ENCODE measurements at regions not wholly inside any gene's neighbourhood (a gene's known extent, or its start where the extent isn't known, plus 50 kb on each side); places are given as distances from the start of the nearest gene placed in this dataset.

DNA sequence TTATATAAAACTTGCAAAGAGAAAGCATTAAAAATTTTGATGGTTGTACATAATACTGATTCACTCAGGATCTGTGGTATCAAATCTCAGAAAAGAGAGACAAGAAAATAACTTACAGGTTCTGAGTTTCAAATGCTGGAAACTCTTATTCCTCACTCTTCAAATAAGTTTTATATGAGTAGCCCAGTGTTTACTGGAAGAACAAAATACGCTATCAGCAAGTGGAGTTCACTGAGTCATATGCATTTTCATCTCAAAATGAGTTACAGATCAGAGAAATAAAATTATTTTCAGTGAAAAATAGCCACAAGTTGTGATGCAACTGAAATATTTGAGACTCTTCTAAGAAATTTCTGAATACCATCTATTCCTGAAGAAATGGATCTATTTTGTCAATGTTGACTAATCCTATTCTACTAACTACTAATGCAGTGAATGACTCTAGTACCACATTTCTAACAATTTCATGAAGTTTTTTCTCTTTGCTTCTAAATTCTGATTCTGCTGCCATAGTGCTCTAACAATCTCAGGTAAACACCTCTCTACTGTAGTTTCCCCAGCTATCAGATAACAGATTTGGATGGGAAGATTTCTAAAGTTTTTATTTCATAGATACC, 391.7 kb downstream of the ZEB2 start:
- no peaks in the 10 kb centered on the region for H3K9me1 ChIP-seq (ENCODE audit: control insufficient read depth, insufficient read depth, low read length)
- no peak overlapping the region for H3K27ac ChIP-seq (ENCODE audit: extremely low read depth, low read depth, low read length)
- H3K27me3 ChIP-seq (ENCODE audit: control insufficient read depth in 2 of 2, insufficient read depth in 2 of 2, low read length in 2 of 2), result no peaks in the 10 kb centered on the region
- no peaks in the 10 kb centered on the region for H3K9me3 ChIP-seq (replicated peaks; ENCODE audit: control insufficient read depth, insufficient read depth, low read depth, low read length)
- CTCF ChIA-PET (ENCODE audit: low intra/inter-chr PET ratio), result no interaction called here
- POLR2A ChIA-PET, result no interaction called here
- BruUV-seq (replicated peaks), result no TSS peak
- no peak for FAIRE-seq
- no peak for ATAC-seq
- H3K4me3 ChIP-seq, result no peak overlapping the region
- no peak overlapping the region for H3K9ac ChIP-seq (ENCODE audit: insufficient read depth in 1 of 2, low read depth in 2 of 2, low read length in 2 of 2)
- WGBS (ENCODE audit: insufficient coverage, low coverage, missing lambda C conversion rate), result 83% methylated on average over 1 of the region's 1 CpG
- H2AFZ ChIP-seq (ENCODE audit: low read depth, low read length), result no peak overlapping the region
- in situ Hi-C loops (cut with MboI) (no loop called here), intact Hi-C loops (cut with micrococcal nuclease) (no loop called here)
- no peaks in the 10 kb centered on the region for H3K36me3 ChIP-seq (ENCODE audit: control insufficient read depth, insufficient read depth, low read length)
- H3K79me2 ChIP-seq (ENCODE audit: control insufficient read depth, insufficient read depth, low read length), result no peaks in the 10 kb centered on the region
- H4K20me1 ChIP-seq (replicated peaks; ENCODE audit: control insufficient read depth, insufficient read depth, low read length), result no peaks in the 10 kb centered on the region
- TF ChIP-seq NR2C2 (CRISPR knock-in tag; IDR thresholded peaks at IDR 0.05) (no peak), NR2C2 (tag; IDR thresholded peaks at IDR 0.05) (no peak), ZNF24 (IDR thresholded peaks at IDR 0.05) (no peak), SMAD2 (IDR thresholded peaks at IDR 0.05; ENCODE audit: low read depth, low read length) (no peak)
- H3K4me2 ChIP-seq (ENCODE audit: insufficient read depth, low read length), result no peak overlapping the region
- DNase-seq (ENCODE audit: extremely low read depth in 1 of 4, low spot score in 3 of 4), result no peak
- H3K4me1 ChIP-seq (replicated peaks in 1 of 2; ENCODE audit: control insufficient read depth in 2 of 2, insufficient read depth in 2 of 2, low read length in 2 of 2), result peaks cover 0 to 4% of the 10 kb centered on the region in 2 experiments; a peak in 1 of 5 replicates

DNA sequence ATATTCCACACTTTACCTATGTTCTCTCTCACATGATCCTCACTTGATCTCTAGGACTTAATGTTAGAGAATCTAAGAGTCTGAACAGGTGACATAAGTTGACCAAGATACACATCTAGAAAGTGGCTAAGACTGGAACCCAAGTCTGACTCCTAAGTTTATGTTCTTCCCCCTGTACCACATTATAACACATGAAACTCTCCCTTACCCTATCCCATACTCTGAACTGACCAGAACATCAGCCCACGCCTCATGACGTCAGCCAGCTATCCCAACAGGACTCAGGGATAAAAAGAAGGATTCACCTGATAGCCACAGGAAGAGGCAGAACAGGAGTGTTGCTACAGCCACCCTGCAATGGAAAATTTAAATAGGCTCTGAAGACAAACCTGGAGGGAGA, 392.2 kb downstream of the ZEB2 start:
- no peak overlapping the region for H2AFZ ChIP-seq (ENCODE audit: low read depth, low read length)
- ChIA-PET CTCF (ENCODE audit: low intra/inter-chr PET ratio) (no interaction called here), POLR2A (no interaction called here)
- H3K4me1 ChIP-seq (replicated peaks in 1 of 2; ENCODE audit: control insufficient read depth in 2 of 2, insufficient read depth in 2 of 2, low read length in 2 of 2), result peaks cover 0 to 4% of the 10 kb centered on the region in 2 experiments; a peak in 1 of 5 replicates
- no peak overlapping the region for H3K27ac ChIP-seq (ENCODE audit: extremely low read depth, low read depth, low read length)
- WGBS (ENCODE audit: insufficient coverage, low coverage, missing lambda C conversion rate), result 86% methylated on average over 2 of the region's 2 CpGs
- no peak for ATAC-seq
- DNase-seq (ENCODE audit: extremely low read depth in 1 of 4, low spot score in 3 of 4), result no peak
- no peaks in the 10 kb centered on the region for H4K20me1 ChIP-seq (replicated peaks; ENCODE audit: control insufficient read depth, insufficient read depth, low read length)
- FAIRE-seq, result no peak
- H3K36me3 ChIP-seq (ENCODE audit: control insufficient read depth, insufficient read depth, low read length), result no peaks in the 10 kb centered on the region
- H3K79me2 ChIP-seq (ENCODE audit: control insufficient read depth, insufficient read depth, low read length), result no peaks in the 10 kb centered on the region
- H3K9ac ChIP-seq (ENCODE audit: insufficient read depth in 1 of 2, low read depth in 2 of 2, low read length in 2 of 2), result no peak overlapping the region
- no peaks in the 10 kb centered on the region for H3K9me3 ChIP-seq (replicated peaks; ENCODE audit: control insufficient read depth, insufficient read depth, low read depth, low read length)
- H3K27me3 ChIP-seq (ENCODE audit: control insufficient read depth in 2 of 2, insufficient read depth in 2 of 2, low read length in 2 of 2), result no peaks in the 10 kb centered on the region
- no peaks in the 10 kb centered on the region for H3K9me1 ChIP-seq (ENCODE audit: control insufficient read depth, insufficient read depth, low read length)
- H3K4me3 ChIP-seq, result no peak overlapping the region
- BruUV-seq (replicated peaks), result no TSS peak
- no peak overlapping the region for H3K4me2 ChIP-seq (ENCODE audit: insufficient read depth, low read length)
- in situ Hi-C loops (cut with MboI), result no loop called here
- intact Hi-C loops (cut with micrococcal nuclease), result no loop called here
- TF ChIP-seq YY1 (IDR thresholded peaks at IDR 0.05; ENCODE audit: borderline replicate concordance in 1 of 3, control insufficient read depth in 1 of 3, extremely low read depth in 1 of 3, insufficient read depth in 3 of 3, insufficient read length in 1 of 3, insufficient replicate concordance in 2 of 3, low read depth in 1 of 3, low read length in 2 of 3) (no peak), ETV5 (CRISPR knock-in tag; IDR thresholded peaks at IDR 0.05; ENCODE audit: low read depth) (no peak), ZNF175 (CRISPR knock-in tag; IDR thresholded peaks at IDR 0.05; ENCODE audit: low read depth) (no peak), SREBF1 (IDR thresholded peaks at IDR 0.05; ENCODE audit: borderline replicate concordance, low read depth, low read length) (no peak), XRCC3 (IDR thresholded peaks at IDR 0.05) (no peak), EP300 (IDR thresholded peaks at IDR 0.05; ENCODE audit: low read length) (no peak)
- TF ChIP-seq, protein P1, sequence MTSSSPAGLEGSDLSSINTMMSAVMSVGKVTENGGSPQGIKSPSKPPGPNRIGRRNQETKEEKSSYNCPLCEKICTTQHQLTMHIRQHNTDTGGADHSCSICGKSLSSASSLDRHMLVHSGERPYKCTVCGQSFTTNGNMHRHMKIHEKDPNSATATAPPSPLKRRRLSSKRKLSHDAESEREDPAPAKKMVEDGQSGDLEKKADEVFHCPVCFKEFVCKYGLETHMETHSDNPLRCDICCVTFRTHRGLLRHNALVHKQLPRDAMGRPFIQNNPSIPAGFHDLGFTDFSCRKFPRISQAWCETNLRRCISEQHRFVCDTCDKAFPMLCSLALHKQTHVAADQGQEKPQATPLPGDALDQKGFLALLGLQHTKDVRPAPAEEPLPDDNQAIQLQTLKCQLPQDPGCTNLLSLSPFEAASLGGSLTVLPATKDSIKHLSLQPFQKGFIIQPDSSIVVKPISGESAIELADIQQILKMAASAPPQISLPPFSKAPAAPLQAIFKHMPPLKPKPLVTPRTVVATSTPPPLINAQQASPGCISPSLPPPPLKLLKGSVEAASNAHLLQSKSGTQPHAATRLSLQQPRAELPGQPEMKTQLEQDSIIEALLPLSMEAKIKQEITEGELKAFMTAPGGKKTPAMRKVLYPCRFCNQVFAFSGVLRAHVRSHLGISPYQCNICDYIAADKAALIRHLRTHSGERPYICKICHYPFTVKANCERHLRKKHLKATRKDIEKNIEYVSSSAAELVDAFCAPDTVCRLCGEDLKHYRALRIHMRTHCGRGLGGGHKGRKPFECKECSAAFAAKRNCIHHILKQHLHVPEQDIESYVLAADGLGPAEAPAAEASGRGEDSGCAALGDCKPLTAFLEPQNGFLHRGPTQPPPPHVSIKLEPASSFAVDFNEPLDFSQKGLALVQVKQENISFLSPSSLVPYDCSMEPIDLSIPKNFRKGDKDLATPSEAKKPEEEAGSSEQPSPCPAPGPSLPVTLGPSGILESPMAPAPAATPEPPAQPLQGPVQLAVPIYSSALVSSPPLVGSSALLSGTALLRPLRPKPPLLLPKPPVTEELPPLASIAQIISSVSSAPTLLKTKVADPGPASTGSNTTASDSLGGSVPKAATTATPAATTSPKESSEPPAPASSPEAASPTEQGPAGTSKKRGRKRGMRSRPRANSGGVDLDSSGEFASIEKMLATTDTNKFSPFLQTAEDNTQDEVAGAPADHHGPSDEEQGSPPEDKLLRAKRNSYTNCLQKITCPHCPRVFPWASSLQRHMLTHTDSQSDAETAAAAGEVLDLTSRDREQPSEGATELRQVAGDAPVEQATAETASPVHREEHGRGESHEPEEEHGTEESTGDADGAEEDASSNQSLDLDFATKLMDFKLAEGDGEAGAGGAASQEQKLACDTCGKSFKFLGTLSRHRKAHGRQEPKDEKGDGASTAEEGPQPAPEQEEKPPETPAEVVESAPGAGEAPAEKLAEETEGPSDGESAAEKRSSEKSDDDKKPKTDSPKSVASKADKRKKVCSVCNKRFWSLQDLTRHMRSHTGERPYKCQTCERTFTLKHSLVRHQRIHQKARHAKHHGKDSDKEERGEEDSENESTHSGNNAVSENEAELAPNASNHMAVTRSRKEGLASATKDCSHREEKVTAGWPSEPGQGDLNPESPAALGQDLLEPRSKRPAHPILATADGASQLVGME (CRISPR knock-in tag; IDR thresholded peaks at IDR 0.05), result no peak
